ENCODE measurements at regions not wholly inside any gene's neighbourhood (a gene's known extent, or its start where the extent isn't known, plus 50 kb on each side); places are given as distances from the start of the nearest gene placed in this dataset.

DNA sequence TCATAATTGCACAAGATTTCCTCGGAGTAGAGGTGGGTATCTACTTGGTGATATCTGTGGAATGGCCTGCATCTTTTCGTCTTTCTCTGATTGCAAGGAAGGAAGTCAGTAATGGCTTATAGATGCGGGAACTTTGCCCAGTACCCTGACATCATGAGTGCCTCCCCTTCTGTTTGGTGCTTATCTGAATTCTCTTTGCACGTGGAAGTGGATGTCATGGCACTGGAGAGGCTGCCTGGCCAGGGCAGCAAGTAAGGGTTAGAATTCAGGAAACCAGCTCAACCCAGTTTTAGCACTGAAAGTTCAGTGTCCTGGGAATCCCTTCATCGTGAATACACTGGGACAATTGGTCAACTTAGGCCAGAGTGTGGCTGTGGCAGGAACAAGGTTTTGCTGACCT, 83.5 kb upstream of the RAPGEF2 start (continued):
- TF ChIP-seq, protein P1, sequence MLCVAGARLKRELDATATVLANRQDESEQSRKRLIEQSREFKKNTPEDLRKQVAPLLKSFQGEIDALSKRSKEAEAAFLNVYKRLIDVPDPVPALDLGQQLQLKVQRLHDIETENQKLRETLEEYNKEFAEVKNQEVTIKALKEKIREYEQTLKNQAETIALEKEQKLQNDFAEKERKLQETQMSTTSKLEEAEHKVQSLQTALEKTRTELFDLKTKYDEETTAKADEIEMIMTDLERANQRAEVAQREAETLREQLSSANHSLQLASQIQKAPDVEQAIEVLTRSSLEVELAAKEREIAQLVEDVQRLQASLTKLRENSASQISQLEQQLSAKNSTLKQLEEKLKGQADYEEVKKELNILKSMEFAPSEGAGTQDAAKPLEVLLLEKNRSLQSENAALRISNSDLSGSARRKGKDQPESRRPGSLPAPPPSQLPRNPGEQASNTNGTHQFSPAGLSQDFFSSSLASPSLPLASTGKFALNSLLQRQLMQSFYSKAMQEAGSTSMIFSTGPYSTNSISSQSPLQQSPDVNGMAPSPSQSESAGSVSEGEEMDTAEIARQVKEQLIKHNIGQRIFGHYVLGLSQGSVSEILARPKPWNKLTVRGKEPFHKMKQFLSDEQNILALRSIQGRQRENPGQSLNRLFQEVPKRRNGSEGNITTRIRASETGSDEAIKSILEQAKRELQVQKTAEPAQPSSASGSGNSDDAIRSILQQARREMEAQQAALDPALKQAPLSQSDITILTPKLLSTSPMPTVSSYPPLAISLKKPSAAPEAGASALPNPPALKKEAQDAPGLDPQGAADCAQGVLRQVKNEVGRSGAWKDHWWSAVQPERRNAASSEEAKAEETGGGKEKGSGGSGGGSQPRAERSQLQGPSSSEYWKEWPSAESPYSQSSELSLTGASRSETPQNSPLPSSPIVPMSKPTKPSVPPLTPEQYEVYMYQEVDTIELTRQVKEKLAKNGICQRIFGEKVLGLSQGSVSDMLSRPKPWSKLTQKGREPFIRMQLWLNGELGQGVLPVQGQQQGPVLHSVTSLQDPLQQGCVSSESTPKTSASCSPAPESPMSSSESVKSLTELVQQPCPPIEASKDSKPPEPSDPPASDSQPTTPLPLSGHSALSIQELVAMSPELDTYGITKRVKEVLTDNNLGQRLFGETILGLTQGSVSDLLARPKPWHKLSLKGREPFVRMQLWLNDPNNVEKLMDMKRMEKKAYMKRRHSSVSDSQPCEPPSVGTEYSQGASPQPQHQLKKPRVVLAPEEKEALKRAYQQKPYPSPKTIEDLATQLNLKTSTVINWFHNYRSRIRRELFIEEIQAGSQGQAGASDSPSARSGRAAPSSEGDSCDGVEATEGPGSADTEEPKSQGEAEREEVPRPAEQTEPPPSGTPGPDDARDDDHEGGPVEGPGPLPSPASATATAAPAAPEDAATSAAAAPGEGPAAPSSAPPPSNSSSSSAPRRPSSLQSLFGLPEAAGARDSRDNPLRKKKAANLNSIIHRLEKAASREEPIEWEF (IDR thresholded peaks at IDR 0.05; ENCODE audit: insufficient replicate concordance, low read depth, low read length): no peak
- no peak for TF ChIP-seq CBFB (IDR thresholded peaks at IDR 0.05; ENCODE audit: low read depth)
- no peak for TF ChIP-seq DPF2 (IDR thresholded peaks at IDR 0.05)
- no peak for TF ChIP-seq MYB (IDR thresholded peaks at IDR 0.05; ENCODE audit: borderline replicate concordance, low read depth, low read length)
- no peak for TF ChIP-seq SPI1 (IDR thresholded peaks at IDR 0.05; ENCODE audit: borderline replicate concordance, insufficient read depth, low read depth, low read length)
- TF ChIP-seq, protein P2, sequence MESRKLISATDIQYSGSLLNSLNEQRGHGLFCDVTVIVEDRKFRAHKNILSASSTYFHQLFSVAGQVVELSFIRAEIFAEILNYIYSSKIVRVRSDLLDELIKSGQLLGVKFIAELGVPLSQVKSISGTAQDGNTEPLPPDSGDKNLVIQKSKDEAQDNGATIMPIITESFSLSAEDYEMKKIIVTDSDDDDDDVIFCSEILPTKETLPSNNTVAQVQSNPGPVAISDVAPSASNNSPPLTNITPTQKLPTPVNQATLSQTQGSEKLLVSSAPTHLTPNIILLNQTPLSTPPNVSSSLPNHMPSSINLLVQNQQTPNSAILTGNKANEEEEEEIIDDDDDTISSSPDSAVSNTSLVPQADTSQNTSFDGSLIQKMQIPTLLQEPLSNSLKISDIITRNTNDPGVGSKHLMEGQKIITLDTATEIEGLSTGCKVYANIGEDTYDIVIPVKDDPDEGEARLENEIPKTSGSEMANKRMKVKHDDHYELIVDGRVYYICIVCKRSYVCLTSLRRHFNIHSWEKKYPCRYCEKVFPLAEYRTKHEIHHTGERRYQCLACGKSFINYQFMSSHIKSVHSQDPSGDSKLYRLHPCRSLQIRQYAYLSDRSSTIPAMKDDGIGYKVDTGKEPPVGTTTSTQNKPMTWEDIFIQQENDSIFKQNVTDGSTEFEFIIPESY (IDR thresholded peaks at IDR 0.05): no peak
- no peak for TF ChIP-seq HCFC1 (IDR thresholded peaks at IDR 0.05; ENCODE audit: low read length)
- TF ChIP-seq SUZ12 (IDR thresholded peaks at IDR 0.05; ENCODE audit: unreplicated experiment): no peak
- no peak for TF ChIP-seq GATAD2B (conservative IDR thresholded peaks at IDR 0.05; ENCODE audit: low read depth)
